HT1080 (cell line): ENCODE measurements at regions not wholly inside any gene's neighbourhood (a gene's known extent, or its start where the extent isn't known, plus 50 kb on each side); places are given as distances from the start of the nearest gene placed in this dataset.

ENCODE experiments used
- DNase-seq: peaks from one replicate; pipeline ENCODE4 v3.0.0-alpha.2; 2015; ENCODE audit warnings: low read depth

GRCh38 chr6:149181304-149181703 is 136.2 kb upstream of the TAB2 start:
- DNase-seq = no peak

GRCh38 chr6:149182262-149182661 is 135.2 kb upstream of the TAB2 start:
- DNase-seq = no peak

- DNase-seq = no peak
Measured at GRCh38 chr6:149184523-149184922, 133.0 kb upstream of the TAB2 start.

GRCh38 chr6:149185799-149186357 is 131.6 kb upstream of the TAB2 start:
- DNase-seq = no peak

- DNase-seq = no peak
Measured at GRCh38 chr6:149186873-149187272, 130.6 kb upstream of the TAB2 start.

GRCh38 chr6:149190224-149190831 is 127.2 kb upstream of the TAB2 start:
- peak; percentile 53 for DNase-seq

GRCh38 chr6:149194820-149195558 is 122.5 kb upstream of the TAB2 start:
- DNase-seq = no peak

GRCh38 chr6:149196091-149196490 is 121.4 kb upstream of the TAB2 start:
- no peak for DNase-seq

GRCh38 chr6:149197482-149197881 is 120.0 kb upstream of the TAB2 start:
- no peak for DNase-seq

GRCh38 chr6:149198265-149198664 is 119.2 kb upstream of the TAB2 start:
- no peak for DNase-seq

- DNase-seq = no peak
Measured at GRCh38 chr6:149200282-149200945, 117.1 kb upstream of the TAB2 start.

GRCh38 chr6:149201068-149201655 is 116.3 kb upstream of the TAB2 start:
- DNase-seq = no peak

- no peak for DNase-seq
Measured at GRCh38 chr6:149202100-149202499, 115.4 kb upstream of the TAB2 start.

GRCh38 chr6:149202952-149203351 is 114.6 kb upstream of the TAB2 start:
- DNase-seq = no peak

GRCh38 chr6:149203509-149203908 is 114.0 kb upstream of the TAB2 start:
- no peak for DNase-seq

GRCh38 chr6:149208134-149208601 is 109.3 kb upstream of the TAB2 start:
- no peak for DNase-seq

GRCh38 chr6:149209871-149210775 is 107.4 kb upstream of the TAB2 start:
- peak; percentile 44 for DNase-seq

- peak; percentile 17 for DNase-seq
Measured at GRCh38 chr6:149211046-149211571, 106.4 kb upstream of the TAB2 start.

GRCh38 chr6:149212206-149212605 is 105.3 kb upstream of the TAB2 start:
- no peak for DNase-seq
